PFSK-1 (cell line): ENCODE measurements at regions not wholly inside any gene's neighbourhood (a gene's known extent, or its start where the extent isn't known, plus 50 kb on each side); places are given as distances from the start of the nearest gene placed in this dataset.

Source experiments
- FOXP2 ChIP-seq: optimal IDR thresholded peaks from 2 replicates; pipeline ENCODE3; 2011; ENCODE audit warnings: borderline replicate concordance, control low read depth, inconsistent platforms; ENCODE audit not compliant: insufficient read depth; ENCODE audit errors: extremely low read length, extremely low read depth
- POLR2AphosphoS5 ChIP-seq: IDR thresholded peaks from 2 replicates; pipeline ENCODE4 v1.6.1; 2012; ENCODE audit warnings: low read depth, mild to moderate bottlenecking, control low read depth, low read length, moderate library complexity
- REST ChIP-seq, 2 experiments: IDR thresholded peaks; 2 replicates each; pipeline versions ENCODE4 v1.6.1 to v1.8.0; 2011 to 2012; ENCODE audit warnings: low read depth in 2 of 2, low read length in 2 of 2, control low read depth in 1 of 2, inconsistent platforms in 1 of 2, mild to moderate bottlenecking in 1 of 2, moderate library complexity in 1 of 2; ENCODE audit not compliant: insufficient read depth in 1 of 2

- TF ChIP-seq REST (IDR thresholded peaks at IDR 0.05; ENCODE audit: insufficient read depth in 1 of 2, low read depth in 2 of 2, low read length in 2 of 2) (no peak), POLR2AphosphoS5 (no peak), FOXP2 (no peak)
Measured at GRCh38 chr11:37026741-37027140, 428.7 kb upstream of the RAG2 start.
